ENCODE measurements at regions not wholly inside any gene's neighbourhood (a gene's known extent, or its start where the extent isn't known, plus 50 kb on each side); places are given as distances from the start of the nearest gene placed in this dataset.

- Histone ChIP-seq H3K4me3 (ENCODE audit: low read depth, low read length) (no peak overlapping the region), H3K36me3 (ENCODE audit: control insufficient read depth, insufficient read depth, low read length) (no peaks in the 10 kb centered on the region), H3K27me3 (ENCODE audit: control insufficient read depth, insufficient read depth, low read length) (no peaks in the 10 kb centered on the region)
- no peak for FAIRE-seq
- TF ChIP-seq, protein P1, sequence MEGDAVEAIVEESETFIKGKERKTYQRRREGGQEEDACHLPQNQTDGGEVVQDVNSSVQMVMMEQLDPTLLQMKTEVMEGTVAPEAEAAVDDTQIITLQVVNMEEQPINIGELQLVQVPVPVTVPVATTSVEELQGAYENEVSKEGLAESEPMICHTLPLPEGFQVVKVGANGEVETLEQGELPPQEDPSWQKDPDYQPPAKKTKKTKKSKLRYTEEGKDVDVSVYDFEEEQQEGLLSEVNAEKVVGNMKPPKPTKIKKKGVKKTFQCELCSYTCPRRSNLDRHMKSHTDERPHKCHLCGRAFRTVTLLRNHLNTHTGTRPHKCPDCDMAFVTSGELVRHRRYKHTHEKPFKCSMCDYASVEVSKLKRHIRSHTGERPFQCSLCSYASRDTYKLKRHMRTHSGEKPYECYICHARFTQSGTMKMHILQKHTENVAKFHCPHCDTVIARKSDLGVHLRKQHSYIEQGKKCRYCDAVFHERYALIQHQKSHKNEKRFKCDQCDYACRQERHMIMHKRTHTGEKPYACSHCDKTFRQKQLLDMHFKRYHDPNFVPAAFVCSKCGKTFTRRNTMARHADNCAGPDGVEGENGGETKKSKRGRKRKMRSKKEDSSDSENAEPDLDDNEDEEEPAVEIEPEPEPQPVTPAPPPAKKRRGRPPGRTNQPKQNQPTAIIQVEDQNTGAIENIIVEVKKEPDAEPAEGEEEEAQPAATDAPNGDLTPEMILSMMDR (IDR thresholded peaks at IDR 0.05; ENCODE audit: insufficient read depth, low read length, severe bottlenecking): no peak
- no peak for DNase-seq (ENCODE audit: low read depth)
Observed at GRCh38 chr4:167492007-167492406, 257.7 kb upstream of the SPOCK3 start.

GRCh38 chr4:167509551-167509950, 275.3 kb upstream of the SPOCK3 start:
- no peak for FAIRE-seq
- no peaks in the 10 kb centered on the region for H3K36me3 ChIP-seq (ENCODE audit: control insufficient read depth, insufficient read depth, low read length)
- no peaks in the 10 kb centered on the region for H3K27me3 ChIP-seq (ENCODE audit: control insufficient read depth, insufficient read depth, low read length)
- DNase-seq (ENCODE audit: low read depth): peak; percentile 99
- TF ChIP-seq, protein P1 (IDR thresholded peaks at IDR 0.05; ENCODE audit: insufficient read depth, low read length, severe bottlenecking): no peak
- H3K4me3 ChIP-seq (ENCODE audit: low read depth, low read length): no peak overlapping the region

- TF ChIP-seq, protein P1 (IDR thresholded peaks at IDR 0.05; ENCODE audit: insufficient read depth, low read length, severe bottlenecking): no peak
- FAIRE-seq: no peak
- H3K4me3 ChIP-seq (ENCODE audit: low read depth, low read length): no peak overlapping the region
- no peaks in the 10 kb centered on the region for H3K36me3 ChIP-seq (ENCODE audit: control insufficient read depth, insufficient read depth, low read length)
- DNase-seq (ENCODE audit: low read depth): peak; percentile 60
- no peaks in the 10 kb centered on the region for H3K27me3 ChIP-seq (ENCODE audit: control insufficient read depth, insufficient read depth, low read length)
Observed at GRCh38 chr4:167524091-167524490, 289.8 kb upstream of the SPOCK3 start.

DNA sequence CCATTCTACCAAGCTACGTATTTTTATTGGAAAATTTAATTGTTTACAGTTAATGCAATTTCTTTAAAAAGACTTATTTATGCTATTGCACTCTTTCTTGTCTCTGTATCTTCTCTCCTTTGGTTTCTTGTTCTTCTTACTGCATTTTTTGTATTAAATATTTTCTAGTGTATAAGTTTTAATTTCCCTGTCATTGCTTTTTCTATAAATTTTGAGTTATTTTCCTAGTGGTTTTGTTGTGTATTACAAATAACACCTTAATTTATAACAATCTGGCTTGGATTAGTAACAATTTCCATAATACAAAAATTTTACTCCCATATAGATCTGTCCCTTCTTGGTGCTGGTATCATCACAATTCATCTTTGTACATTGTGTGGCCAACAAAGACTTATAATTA, 303.5 kb upstream of the SPOCK3 start:
- TF ChIP-seq, protein P1 (IDR thresholded peaks at IDR 0.05; ENCODE audit: insufficient read depth, low read length, severe bottlenecking): no peak
- no peaks in the 10 kb centered on the region for H3K36me3 ChIP-seq (ENCODE audit: control insufficient read depth, insufficient read depth, low read length)
- no peak for FAIRE-seq
- no peaks in the 10 kb centered on the region for H3K27me3 ChIP-seq (ENCODE audit: control insufficient read depth, insufficient read depth, low read length)
- DNase-seq (ENCODE audit: low read depth): no peak
- H3K4me3 ChIP-seq (ENCODE audit: low read depth, low read length): no peak overlapping the region

- Histone ChIP-seq H3K36me3 (ENCODE audit: control insufficient read depth, insufficient read depth, low read length) (no peaks in the 10 kb centered on the region), H3K27me3 (ENCODE audit: control insufficient read depth, insufficient read depth, low read length) (no peaks in the 10 kb centered on the region), H3K4me3 (ENCODE audit: low read depth, low read length) (no peak overlapping the region)
- FAIRE-seq: no peak
- peak; percentile 81 for DNase-seq (ENCODE audit: low read depth)
- TF ChIP-seq, protein P1 (IDR thresholded peaks at IDR 0.05; ENCODE audit: insufficient read depth, low read length, severe bottlenecking): no peak
Observed at GRCh38 chr4:167541286-167541685, 307.0 kb upstream of the SPOCK3 start.

GRCh38 chr4:167544391-167544790, 310.1 kb upstream of the SPOCK3 start:
- Histone ChIP-seq H3K27me3 (ENCODE audit: control insufficient read depth, insufficient read depth, low read length) (no peaks in the 10 kb centered on the region), H3K4me3 (ENCODE audit: low read depth, low read length) (no peak overlapping the region), H3K36me3 (ENCODE audit: control insufficient read depth, insufficient read depth, low read length) (no peaks in the 10 kb centered on the region)
- FAIRE-seq (no peak), DNase-seq (ENCODE audit: low read depth) (peak; percentile 69)
- TF ChIP-seq, protein P1 (IDR thresholded peaks at IDR 0.05; ENCODE audit: insufficient read depth, low read length, severe bottlenecking): no peak
